K562 (cell line): ENCODE measurements at regions not wholly inside any gene's neighbourhood (a gene's known extent, or its start where the extent isn't known, plus 50 kb on each side); places are given as distances from the start of the nearest gene placed in this dataset.
A peak's percentile ranks its signal among the peaks of the same experiment; 100 is the strongest.

ENCODE experiments used
- ATAC-seq: fragments of 200-7000 bp; cut with Tn5 transposase; 3 replicates; pipeline ENCODE4 v1.9.1; 2020; ENCODE audit warnings: moderate library complexity
- BruUV-seq: library from RNA; stranded (reverse); fragments of 400-500 nt; replicated peaks from 2 replicates; lab custom pipeline; 2021; lab: Mats Ljungman, UMichigan
- CTCF ChIA-PET: fragments of 300-600 bp; formaldehyde crosslinking; extraction: SDS; loops from one replicate; lab custom pipeline; 2021; ENCODE audit warnings: low intra/inter-chr PET ratio; lab: Yijun Ruan, JAX
- POLR2A ChIA-PET: fragments of 300-600, 350-650 bp; sonication (Branson Sonifier 250); formaldehyde crosslinking; extraction: SDS; loops from one replicate; lab custom pipeline; 2021; ENCODE audit warnings: antibody characterized with exemption, inconsistent platforms; lab: Yijun Ruan, JAX
- DNase-seq, 4 experiments: peaks; one replicate each; pipeline versions ENCODE4 v3.0.0 to v3.0.0-alpha.2; 2011 to 2018; ENCODE audit warnings: low spot score in 3 of 4, mixed read lengths in 3 of 4; ENCODE audit errors: extremely low read depth in 1 of 4
- FAIRE-seq: peaks from 2 replicates; lab custom pipeline; 2011; peaks lifted over from hg19 to GRCh38; lab: Jason Lieb, UNC
- H2AFZ ChIP-seq: 2 replicates; pipeline ENCODE4 v1.6.0; 2011; ENCODE audit warnings: low read depth, low read length, control low read depth, inconsistent platforms
- H3K27ac ChIP-seq: fragments of 200-600 bp; 3 replicates; pipeline ENCODE4 v1.8.0; 2011; ENCODE audit warnings: low read depth, mild to moderate bottlenecking, control low read depth, inconsistent platforms, low read length, moderate library complexity, mixed read lengths; ENCODE audit errors: extremely low read depth
- H3K27me3 ChIP-seq, 2 experiments: fragments of 300-600 bp in 1 of 2; 2 replicates in 1 of 2; 3 replicates in 1 of 2; pipeline versions ENCODE4 v1.6.0 to v1.8.0; 2011; ENCODE audit warnings: inconsistent platforms in 2 of 2, low read length in 2 of 2, mild to moderate bottlenecking in 1 of 2, mixed read lengths in 1 of 2, moderate library complexity in 1 of 2; ENCODE audit not compliant: control insufficient read depth in 2 of 2, insufficient read depth in 2 of 2
- H3K36me3 ChIP-seq: fragments of 300-600 bp; 3 replicates; pipeline ENCODE4 v1.8.0; 2011; ENCODE audit warnings: mild to moderate bottlenecking, low read length, inconsistent platforms; ENCODE audit not compliant: control insufficient read depth, insufficient read depth
- H3K4me1 ChIP-seq, 2 experiments: fragments of 200-600 bp in 1 of 2; replicated peaks in 1 of 2; 2 replicates in 1 of 2; 3 replicates in 1 of 2; pipeline versions ENCODE4 v1.5.1 to v1.8.0; 2011; ENCODE audit warnings: inconsistent platforms in 2 of 2, low read length in 2 of 2, mild to moderate bottlenecking in 1 of 2, mixed read lengths in 1 of 2, moderate library complexity in 1 of 2; ENCODE audit not compliant: control insufficient read depth in 2 of 2, insufficient read depth in 2 of 2
- H3K4me2 ChIP-seq: 2 replicates; pipeline ENCODE4 v1.6.1; 2011; ENCODE audit warnings: low read length, control low read depth, inconsistent platforms, mixed read lengths; ENCODE audit not compliant: insufficient read depth
- H3K4me3 ChIP-seq: fragments of 200-600 bp; sonication (generic), shearing (Covaris generic); 2 replicates; pipeline ENCODE4 v1.5.1; 2016; ENCODE audit warnings: control low read depth, inconsistent platforms
- H3K79me2 ChIP-seq: fragments of 200-600 bp; 3 replicates; pipeline ENCODE4 v1.8.0; 2011; ENCODE audit warnings: low read length, inconsistent platforms; ENCODE audit not compliant: control insufficient read depth, insufficient read depth
- H3K9ac ChIP-seq, 2 experiments: 2 replicates each; pipeline versions ENCODE4 v1.6.0 to v1.6.1; 2011; ENCODE audit warnings: low read depth in 2 of 2, low read length in 2 of 2, control low read depth in 1 of 2, inconsistent platforms in 1 of 2, mild to moderate bottlenecking in 1 of 2, mixed read lengths in 1 of 2; ENCODE audit not compliant: insufficient read depth in 1 of 2
- H3K9me1 ChIP-seq: one replicate; pipeline ENCODE4 v1.6.0; 2011; ENCODE audit warnings: inconsistent platforms, mild to moderate bottlenecking, low read length, moderate library complexity; ENCODE audit not compliant: control insufficient read depth, insufficient read depth
- H3K9me3 ChIP-seq: replicated peaks from 2 replicates; pipeline ENCODE4 v1.5.1; 2011; ENCODE audit warnings: low read depth, low read length, inconsistent platforms; ENCODE audit not compliant: control insufficient read depth, insufficient read depth
- H4K20me1 ChIP-seq: replicated peaks from 2 replicates; pipeline ENCODE4 v1.6.1; 2011; ENCODE audit warnings: low read length, inconsistent platforms, mixed read lengths; ENCODE audit not compliant: control insufficient read depth, insufficient read depth
- CCAR2 ChIP-seq: fragments of 200-400 bp; formaldehyde crosslinking; IDR thresholded peaks from 2 replicates; pipeline ENCODE4 v1.6.1; 2017; ENCODE audit warnings: mild to moderate bottlenecking, low read depth, low read length
- EP400 ChIP-seq: fragments of 450-650 bp; IDR thresholded peaks from 2 replicates; pipeline ENCODE4 v1.6.1; 2017; ENCODE audit warnings: antibody characterized with exemption, mild to moderate bottlenecking, moderate library complexity
- ERF ChIP-seq: fragments of 450-650 bp; formaldehyde crosslinking; IDR thresholded peaks from 2 replicates; pipeline ENCODE4 v1.4.0; 2020; ENCODE audit warnings: mild to moderate bottlenecking, mixed read lengths
- ESRRA ChIP-seq: fragments of 450-650 bp; IDR thresholded peaks from 2 replicates; pipeline ENCODE4 v1.6.1; 2014; ENCODE audit warnings: low read depth, mild to moderate bottlenecking, moderate library complexity, borderline replicate concordance
- GATAD2A ChIP-seq: fragments of 450-650 bp; IDR thresholded peaks from 2 replicates; pipeline ENCODE4 v1.6.1; 2017
- KAT2B ChIP-seq: IDR thresholded peaks from one replicate; pipeline ENCODE4 v1.6.1; 2012; ENCODE audit warnings: low read depth, mild to moderate bottlenecking, control low read depth, inconsistent platforms, low read length, moderate library complexity
- MEF2D ChIP-seq: conservative IDR thresholded peaks from 2 replicates; pipeline ENCODE4 v1.6.1; 2016; ENCODE audit warnings: low read depth, missing genetic modification characterization, missing compliant biosample characterization
- NELFE ChIP-seq: IDR thresholded peaks from 2 replicates; pipeline ENCODE4 v1.6.1; 2011; ENCODE audit warnings: mild to moderate bottlenecking; ENCODE audit not compliant: insufficient read depth, insufficient read length
- PPARD ChIP-seq: fragments of 250-450 bp; sonication (Bioruptor Pico); IDR thresholded peaks from 2 replicates; pipeline ENCODE4 v1.8.0; 2022; ENCODE audit warnings: inconsistent platforms, mild to moderate bottlenecking, moderate library complexity
- TEAD4 ChIP-seq, 2 experiments: sonication (generic) in 1 of 2; formaldehyde crosslinking in 1 of 2; IDR thresholded peaks; 2 replicates each; pipeline versions ENCODE4 v1.6.1 to v1.8.0; 2012 to 2022; ENCODE audit warnings: borderline replicate concordance in 1 of 2, inconsistent platforms in 1 of 2, low read length in 1 of 2, mild to moderate bottlenecking in 1 of 2, missing genetic modification reagents in 1 of 2
- ZBTB9 ChIP-seq: fragments of 450-650 bp; formaldehyde crosslinking; IDR thresholded peaks from 2 replicates; pipeline ENCODE4 v1.4.0; 2020; ENCODE audit warnings: mild to moderate bottlenecking, moderate library complexity
- ZNF175 ChIP-seq: fragments of 200-800 bp; sonication (Bioruptor generic); IDR thresholded peaks from 2 replicates; pipeline ENCODE4 v1.6.1; 2016; ENCODE audit warnings: low read depth, mild to moderate bottlenecking, missing genetic modification characterization, missing compliant biosample characterization
- WGBS: fragments of 100-300 bp; shearing (Covaris generic); methylation state at CpG from one replicate; pipeline ENCODE4 v1.1.6; 2016; ENCODE audit warnings: low coverage, mixed read lengths; ENCODE audit not compliant: insufficient coverage; ENCODE audit errors: missing lambda C conversion rate; 5-methylcytosine and 5-hydroxymethylcytosine counted together
- in situ Hi-C: fragments of 300-500 bp; cut with MboI; formaldehyde crosslinking; loops from 4 replicates; pipeline ENCODE4 v1.15.0; 2018; ENCODE audit warnings: inconsistent platforms, mixed read lengths
- intact Hi-C: fragments of 100-400 bp; cut with micrococcal nuclease; formaldehyde crosslinking; loops from 2 replicates; pipeline ENCODE4 v1.14.2; 2022
- TF ChIP-seq, protein P1 (sequence below): sonication (generic); formaldehyde crosslinking; IDR thresholded peaks from 2 replicates; pipeline ENCODE4 v1.8.0; 2022; ENCODE audit warnings: mild to moderate bottlenecking, missing genetic modification reagents
- TF ChIP-seq, protein P2 (sequence below): sonication (generic); formaldehyde crosslinking; IDR thresholded peaks from 2 replicates; pipeline ENCODE4 v1.8.0; 2022; ENCODE audit warnings: missing genetic modification reagents, mild to moderate bottlenecking, moderate library complexity, borderline replicate concordance

DNA sequence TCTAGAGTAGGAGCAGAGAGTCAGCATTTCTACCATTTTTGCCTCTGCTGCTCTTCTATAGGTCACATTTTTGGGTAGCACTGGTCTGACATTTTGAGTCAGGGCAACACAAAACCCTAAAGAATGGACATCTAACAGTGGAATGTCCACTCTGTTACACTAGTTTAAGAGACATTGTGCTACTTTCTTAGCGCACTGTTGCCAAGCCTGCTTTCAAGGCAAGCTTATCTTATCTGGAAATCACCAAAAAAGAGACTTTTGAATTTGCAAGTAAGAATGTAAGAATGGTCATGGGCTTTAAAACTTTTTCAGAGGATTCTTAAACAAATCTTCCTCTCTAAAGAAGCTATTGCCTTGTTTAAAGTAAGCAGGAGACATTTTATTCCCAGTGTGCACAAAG lies 73.0 kb upstream of the STARD4 start (continued):
- TF ChIP-seq TEAD4 (IDR thresholded peaks at IDR 0.05; ENCODE audit: low read length) = no peak
- TF ChIP-seq TEAD4 (CRISPR knock-in tag; IDR thresholded peaks at IDR 0.05; ENCODE audit: borderline replicate concordance) = no peak
- no peak for TF ChIP-seq ERF (CRISPR knock-in tag)
- no peak for TF ChIP-seq ZNF175 (CRISPR knock-in tag)
- no peak for TF ChIP-seq KAT2B
- TF ChIP-seq, protein P1, sequence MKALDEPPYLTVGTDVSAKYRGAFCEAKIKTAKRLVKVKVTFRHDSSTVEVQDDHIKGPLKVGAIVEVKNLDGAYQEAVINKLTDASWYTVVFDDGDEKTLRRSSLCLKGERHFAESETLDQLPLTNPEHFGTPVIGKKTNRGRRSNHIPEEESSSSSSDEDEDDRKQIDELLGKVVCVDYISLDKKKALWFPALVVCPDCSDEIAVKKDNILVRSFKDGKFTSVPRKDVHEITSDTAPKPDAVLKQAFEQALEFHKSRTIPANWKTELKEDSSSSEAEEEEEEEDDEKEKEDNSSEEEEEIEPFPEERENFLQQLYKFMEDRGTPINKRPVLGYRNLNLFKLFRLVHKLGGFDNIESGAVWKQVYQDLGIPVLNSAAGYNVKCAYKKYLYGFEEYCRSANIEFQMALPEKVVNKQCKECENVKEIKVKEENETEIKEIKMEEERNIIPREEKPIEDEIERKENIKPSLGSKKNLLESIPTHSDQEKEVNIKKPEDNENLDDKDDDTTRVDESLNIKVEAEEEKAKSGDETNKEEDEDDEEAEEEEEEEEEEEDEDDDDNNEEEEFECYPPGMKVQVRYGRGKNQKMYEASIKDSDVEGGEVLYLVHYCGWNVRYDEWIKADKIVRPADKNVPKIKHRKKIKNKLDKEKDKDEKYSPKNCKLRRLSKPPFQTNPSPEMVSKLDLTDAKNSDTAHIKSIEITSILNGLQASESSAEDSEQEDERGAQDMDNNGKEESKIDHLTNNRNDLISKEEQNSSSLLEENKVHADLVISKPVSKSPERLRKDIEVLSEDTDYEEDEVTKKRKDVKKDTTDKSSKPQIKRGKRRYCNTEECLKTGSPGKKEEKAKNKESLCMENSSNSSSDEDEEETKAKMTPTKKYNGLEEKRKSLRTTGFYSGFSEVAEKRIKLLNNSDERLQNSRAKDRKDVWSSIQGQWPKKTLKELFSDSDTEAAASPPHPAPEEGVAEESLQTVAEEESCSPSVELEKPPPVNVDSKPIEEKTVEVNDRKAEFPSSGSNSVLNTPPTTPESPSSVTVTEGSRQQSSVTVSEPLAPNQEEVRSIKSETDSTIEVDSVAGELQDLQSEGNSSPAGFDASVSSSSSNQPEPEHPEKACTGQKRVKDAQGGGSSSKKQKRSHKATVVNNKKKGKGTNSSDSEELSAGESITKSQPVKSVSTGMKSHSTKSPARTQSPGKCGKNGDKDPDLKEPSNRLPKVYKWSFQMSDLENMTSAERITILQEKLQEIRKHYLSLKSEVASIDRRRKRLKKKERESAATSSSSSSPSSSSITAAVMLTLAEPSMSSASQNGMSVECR (CRISPR knock-in tag) = no peak
- no peak for TF ChIP-seq NELFE
- no peak for TF ChIP-seq ESRRA

GRCh38 chr5:111584651-111585050 lies 72.3 kb upstream of the STARD4 start:
- intact Hi-C loops = no loop called here
- no peak overlapping the region for H3K9ac ChIP-seq
- H3K27ac ChIP-seq = no peak overlapping the region
- 0% methylated on average over 1 of the region's 1 CpG for WGBS
- no peaks in the 10 kb centered on the region for H3K27me3 ChIP-seq
- ChIA-PET CTCF (no interaction called here), POLR2A (no interaction called here)
- DNase-seq (peak in 2 of 4 experiments; percentile 12 to 17), FAIRE-seq (no peak), ATAC-seq (no peak)
- in situ Hi-C loops = no loop called here
- no peak overlapping the region for H2AFZ ChIP-seq
- H3K4me2 ChIP-seq = no peak overlapping the region
- H3K9me1 ChIP-seq = no peaks in the 10 kb centered on the region
- no peaks in the 10 kb centered on the region for H3K4me1 ChIP-seq
- no peaks in the 10 kb centered on the region for H3K36me3 ChIP-seq
- H4K20me1 ChIP-seq = no peaks in the 10 kb centered on the region
- no TSS peak for BruUV-seq
- no peak overlapping the region for H3K4me3 ChIP-seq
- H3K79me2 ChIP-seq = no peaks in the 10 kb centered on the region
- H3K9me3 ChIP-seq = no peaks in the 10 kb centered on the region
- TF ChIP-seq EP400 (no peak), MEF2D (tag) (no peak), ZBTB9 (CRISPR knock-in tag) (no peak), GATAD2A (no peak), CCAR2 (no peak), PPARD (CRISPR knock-in tag) (no peak)
- TF ChIP-seq, protein P2, sequence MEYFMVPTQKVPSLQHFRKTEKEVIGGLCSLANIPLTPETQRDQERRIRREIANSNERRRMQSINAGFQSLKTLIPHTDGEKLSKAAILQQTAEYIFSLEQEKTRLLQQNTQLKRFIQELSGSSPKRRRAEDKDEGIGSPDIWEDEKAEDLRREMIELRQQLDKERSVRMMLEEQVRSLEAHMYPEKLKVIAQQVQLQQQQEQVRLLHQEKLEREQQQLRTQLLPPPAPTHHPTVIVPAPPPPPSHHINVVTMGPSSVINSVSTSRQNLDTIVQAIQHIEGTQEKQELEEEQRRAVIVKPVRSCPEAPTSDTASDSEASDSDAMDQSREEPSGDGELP (CRISPR knock-in tag) = no peak
